ENCODE measurements at regions not wholly inside any gene's neighbourhood (a gene's known extent, or its start where the extent isn't known, plus 50 kb on each side); places are given as distances from the start of the nearest gene placed in this dataset.

DNA sequence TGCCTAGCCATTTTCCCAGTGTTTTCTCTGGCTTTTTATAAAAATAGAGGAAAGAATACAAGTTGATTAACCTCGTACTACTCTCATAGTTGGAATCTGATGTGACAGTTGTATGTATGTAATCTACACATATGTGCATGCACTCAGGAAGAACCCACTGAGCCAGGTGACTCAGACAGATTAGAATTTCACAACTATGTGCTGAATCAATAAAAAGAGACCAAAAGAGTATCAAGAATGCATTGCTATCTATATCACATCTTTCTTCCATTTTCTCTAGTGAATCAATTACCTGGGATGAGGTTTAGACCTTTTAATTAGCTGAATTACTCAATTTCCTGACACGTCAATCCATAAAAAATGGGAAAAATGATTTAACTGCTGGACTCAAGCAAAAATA is 319.3 kb upstream of the ATP10A start:
- TF ChIP-seq, protein P1, sequence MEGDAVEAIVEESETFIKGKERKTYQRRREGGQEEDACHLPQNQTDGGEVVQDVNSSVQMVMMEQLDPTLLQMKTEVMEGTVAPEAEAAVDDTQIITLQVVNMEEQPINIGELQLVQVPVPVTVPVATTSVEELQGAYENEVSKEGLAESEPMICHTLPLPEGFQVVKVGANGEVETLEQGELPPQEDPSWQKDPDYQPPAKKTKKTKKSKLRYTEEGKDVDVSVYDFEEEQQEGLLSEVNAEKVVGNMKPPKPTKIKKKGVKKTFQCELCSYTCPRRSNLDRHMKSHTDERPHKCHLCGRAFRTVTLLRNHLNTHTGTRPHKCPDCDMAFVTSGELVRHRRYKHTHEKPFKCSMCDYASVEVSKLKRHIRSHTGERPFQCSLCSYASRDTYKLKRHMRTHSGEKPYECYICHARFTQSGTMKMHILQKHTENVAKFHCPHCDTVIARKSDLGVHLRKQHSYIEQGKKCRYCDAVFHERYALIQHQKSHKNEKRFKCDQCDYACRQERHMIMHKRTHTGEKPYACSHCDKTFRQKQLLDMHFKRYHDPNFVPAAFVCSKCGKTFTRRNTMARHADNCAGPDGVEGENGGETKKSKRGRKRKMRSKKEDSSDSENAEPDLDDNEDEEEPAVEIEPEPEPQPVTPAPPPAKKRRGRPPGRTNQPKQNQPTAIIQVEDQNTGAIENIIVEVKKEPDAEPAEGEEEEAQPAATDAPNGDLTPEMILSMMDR (IDR thresholded peaks at IDR 0.05) = no peak
- no peak for TF ChIP-seq POLR2A (IDR thresholded peaks at IDR 0.05)
